NCI-H446 treated with DMSO at 0.1 percent for 48 hours (cell line): ENCODE measurements at regions not wholly inside any gene's neighbourhood (a gene's known extent, or its start where the extent isn't known, plus 50 kb on each side); places are given as distances from the start of the nearest gene placed in this dataset.

ENCODE experiments used
- DNase-seq: peaks from one replicate; lab custom pipeline; 2025; lab: John Stamatoyannopoulos, UW

DNA sequence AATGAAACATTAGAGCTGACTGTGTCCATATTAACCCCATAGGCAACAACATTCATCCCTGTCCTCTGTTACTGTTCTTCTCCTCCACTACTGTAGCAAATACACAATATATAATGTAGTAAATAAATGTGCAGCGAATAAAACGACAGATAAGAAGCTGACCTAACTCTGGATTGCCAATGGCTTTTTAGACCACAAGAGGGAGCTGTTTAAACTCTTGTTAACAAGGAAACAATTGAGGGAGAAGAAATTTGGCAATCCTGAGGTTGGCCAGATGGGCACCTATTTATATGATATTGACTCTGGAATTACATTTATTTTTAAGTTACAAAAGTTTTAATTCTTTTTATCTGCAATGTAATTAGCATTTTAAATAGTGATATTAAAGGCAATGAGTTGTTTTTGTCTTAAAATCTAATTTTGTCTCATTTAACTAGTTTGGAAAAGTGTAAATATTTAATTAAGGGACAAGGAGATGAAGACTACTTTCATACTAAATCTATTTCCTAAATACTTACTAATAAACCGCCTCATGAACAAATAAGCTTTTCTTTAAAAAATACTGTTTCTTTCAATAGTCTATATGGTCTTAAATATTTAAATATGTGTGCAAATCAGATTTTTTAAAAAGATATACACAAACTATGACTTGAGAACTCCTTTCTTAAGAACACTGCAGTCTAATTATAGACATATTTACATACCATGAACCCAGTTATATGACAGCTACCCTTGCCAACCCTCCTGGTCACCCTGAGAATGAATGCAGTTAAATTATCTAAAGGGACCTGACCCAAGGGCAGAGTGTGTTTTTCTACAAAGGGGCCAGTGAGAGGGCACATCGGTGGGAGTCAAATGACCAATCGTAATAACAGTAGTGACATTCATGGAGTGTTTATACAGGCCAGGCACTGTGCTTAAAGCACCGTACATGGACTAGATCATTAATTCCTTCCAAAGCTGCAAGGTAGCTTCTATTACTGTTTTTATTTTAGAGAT, 52.9 kb upstream of the HPF1 start:
- DNase-seq: peak; percentile 56

DNA sequence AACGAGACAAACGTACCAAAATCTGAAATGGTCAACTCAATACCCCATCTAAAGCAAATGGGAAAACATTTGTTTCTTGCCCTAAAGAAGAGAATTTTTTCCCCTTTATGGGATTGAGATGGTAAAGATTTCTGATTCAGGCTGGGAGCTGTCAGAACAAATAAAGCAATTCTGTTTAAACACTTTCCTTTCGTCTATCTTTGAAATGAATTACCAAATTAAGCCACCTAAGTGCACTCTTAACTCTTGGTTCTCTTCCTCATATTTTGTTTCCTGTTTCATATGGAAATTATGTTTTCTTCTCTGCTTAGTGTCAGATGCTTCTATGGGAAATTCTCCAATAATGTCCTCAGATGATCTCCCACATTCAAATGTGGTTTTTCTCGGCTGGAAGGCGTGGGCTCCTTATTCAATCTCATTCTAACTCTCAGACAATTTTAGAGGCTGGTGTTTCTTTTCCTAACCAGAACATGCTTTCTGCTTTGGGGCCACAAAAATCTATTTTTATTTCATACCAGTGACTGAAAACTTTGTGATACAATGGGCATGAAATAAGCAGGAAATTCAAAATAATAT, 50.3 kb upstream of the HPF1 start:
- DNase-seq: no peak
